HG03354 (cell line): ENCODE measurements at regions not wholly inside any gene's neighbourhood (a gene's known extent, or its start where the extent isn't known, plus 50 kb on each side); places are given as distances from the start of the nearest gene placed in this dataset.

Experiments used
- ATAC-seq: cut with Tn5 transposase; IDR thresholded peaks from one replicate; pipeline ENCODE4 v1.9.1; 2021; ENCODE audit warnings: mild to moderate bottlenecking; ENCODE audit not compliant: unreplicated experiment, poor library complexity, severe bottlenecking

GRCh38 chr12:18895540-18895939 is 157.6 kb downstream of the CAPZA3 start:
- ATAC-seq = no peak

- no peak for ATAC-seq
Observed at GRCh38 chr12:18895946-18896345, 158.0 kb downstream of the CAPZA3 start.

- no peak for ATAC-seq
Observed at GRCh38 chr12:18897823-18898222, 159.9 kb downstream of the CAPZA3 start.

- ATAC-seq = no peak
Observed at GRCh38 chr12:18898470-18898869, 160.6 kb downstream of the CAPZA3 start.

- ATAC-seq = no peak
Observed at GRCh38 chr12:18899162-18899561, 161.2 kb downstream of the CAPZA3 start.

- no peak for ATAC-seq
Observed at GRCh38 chr12:18899678-18900317, 161.9 kb downstream of the CAPZA3 start.

- ATAC-seq = no peak
Observed at GRCh38 chr12:18905134-18905533, 167.2 kb downstream of the CAPZA3 start.

- no peak for ATAC-seq
Observed at GRCh38 chr12:18906395-18906794, 168.5 kb downstream of the CAPZA3 start.

GRCh38 chr12:18907127-18907526 is 169.2 kb downstream of the CAPZA3 start:
- ATAC-seq = no peak

GRCh38 chr12:18907728-18908127 is 169.8 kb downstream of the CAPZA3 start:
- no peak for ATAC-seq

GRCh38 chr12:18908191-18908590 is 170.3 kb downstream of the CAPZA3 start:
- no peak for ATAC-seq

- ATAC-seq = no peak
Observed at GRCh38 chr12:18919871-18920511, 182.1 kb downstream of the CAPZA3 start.

GRCh38 chr12:18922851-18923250 is 184.9 kb downstream of the CAPZA3 start:
- ATAC-seq = no peak

GRCh38 chr12:18923721-18924120 is 185.8 kb downstream of the CAPZA3 start:
- no peak for ATAC-seq

GRCh38 chr12:18926188-18926587 is 188.3 kb downstream of the CAPZA3 start:
- ATAC-seq = no peak

- no peak for ATAC-seq
Observed at GRCh38 chr12:18932211-18932610, 194.3 kb downstream of the CAPZA3 start.

- ATAC-seq = no peak
Observed at GRCh38 chr12:18932715-18933114, 194.8 kb downstream of the CAPZA3 start.

- ATAC-seq = no peak
Observed at GRCh38 chr12:18935371-18935965, 194.1 kb upstream of the PLEKHA5 start.

- ATAC-seq = no peak
Observed at GRCh38 chr12:18939051-18939450, 190.5 kb upstream of the PLEKHA5 start.

- ATAC-seq = no peak
Observed at GRCh38 chr12:18942669-18943068, 186.9 kb upstream of the PLEKHA5 start.

GRCh38 chr12:18943200-18943599 is 186.3 kb upstream of the PLEKHA5 start:
- ATAC-seq = no peak
